IMR-90 (cell line): ENCODE measurements at regions not wholly inside any gene's neighbourhood (a gene's known extent, or its start where the extent isn't known, plus 50 kb on each side); places are given as distances from the start of the nearest gene placed in this dataset.

Experiments
- CEBPB ChIP-seq: IDR thresholded peaks from 2 replicates; pipeline ENCODE4 v1.6.1; 2012; ENCODE audit warnings: low read depth, low read length, improper control_type of control experiment
- CTCF ChIP-seq: conservative IDR thresholded peaks from 2 replicates; pipeline ENCODE4 v1.5.1; 2012; ENCODE audit warnings: mild to moderate bottlenecking, low read depth, low read length, improper control_type of control experiment
- FOS ChIP-seq: fragments of 150-350 bp; IDR thresholded peaks from 2 replicates; pipeline ENCODE4 v1.6.1; 2016; ENCODE audit warnings: low read depth, low read length
- MAFK ChIP-seq: IDR thresholded peaks from 2 replicates; pipeline ENCODE4 v1.6.1; 2012; ENCODE audit warnings: low read depth, low read length, improper control_type of control experiment
- POLR2A ChIP-seq: IDR thresholded peaks from 2 replicates; pipeline ENCODE4 v1.6.1; 2012; ENCODE audit warnings: mild to moderate bottlenecking, low read depth, low read length
- RAD21 ChIP-seq: IDR thresholded peaks from 2 replicates; pipeline ENCODE4 v1.6.1; 2012; ENCODE audit warnings: low read length, improper control_type of control experiment
- RCOR1 ChIP-seq: IDR thresholded peaks from 2 replicates; pipeline ENCODE4 v1.6.1; 2012; ENCODE audit warnings: mild to moderate bottlenecking, low read length, improper control_type of control experiment; ENCODE audit not compliant: insufficient replicate concordance
- RFX5 ChIP-seq: IDR thresholded peaks from 2 replicates; pipeline ENCODE4 v1.8.0; 2012; ENCODE audit warnings: low read depth, mild to moderate bottlenecking, low read length, moderate library complexity
- TF ChIP-seq, protein P1 (sequence below): fragments of 150-350 bp; IDR thresholded peaks from 2 replicates; pipeline ENCODE4 v1.6.1; 2017; ENCODE audit warnings: mild to moderate bottlenecking, antibody characterized with exemption, low read length, low read depth

DNA sequence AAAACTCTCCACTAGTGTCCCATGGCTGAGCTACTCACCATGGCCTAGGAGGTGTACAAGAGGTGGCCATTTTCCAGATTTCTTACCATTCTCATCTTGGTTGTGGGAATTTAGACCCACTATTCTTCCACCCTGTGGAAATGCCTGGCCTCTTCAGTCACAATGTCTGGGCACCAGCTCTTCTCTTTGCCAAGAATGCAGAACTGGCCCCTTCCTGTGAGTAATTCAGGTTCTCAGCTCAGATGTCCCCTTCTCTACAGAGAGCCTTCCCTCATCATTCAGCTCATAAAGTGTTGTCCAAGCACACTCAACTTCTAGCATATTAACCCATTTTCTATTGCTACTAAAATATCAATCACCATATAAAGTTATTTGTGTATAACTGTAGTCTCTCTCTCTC is 575.5 kb upstream of the KCNMB2 start:
- TF ChIP-seq MAFK (no peak), CTCF (no peak), CEBPB (no peak), POLR2A (no peak), RCOR1 (no peak), FOS (no peak), RFX5 (no peak), RAD21 (no peak)
- TF ChIP-seq, protein P1, sequence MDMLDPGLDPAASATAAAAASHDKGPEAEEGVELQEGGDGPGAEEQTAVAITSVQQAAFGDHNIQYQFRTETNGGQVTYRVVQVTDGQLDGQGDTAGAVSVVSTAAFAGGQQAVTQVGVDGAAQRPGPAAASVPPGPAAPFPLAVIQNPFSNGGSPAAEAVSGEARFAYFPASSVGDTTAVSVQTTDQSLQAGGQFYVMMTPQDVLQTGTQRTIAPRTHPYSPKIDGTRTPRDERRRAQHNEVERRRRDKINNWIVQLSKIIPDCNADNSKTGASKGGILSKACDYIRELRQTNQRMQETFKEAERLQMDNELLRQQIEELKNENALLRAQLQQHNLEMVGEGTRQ, result no peak
